ENCODE measurements at regions not wholly inside any gene's neighbourhood (a gene's known extent, or its start where the extent isn't known, plus 50 kb on each side); places are given as distances from the start of the nearest gene placed in this dataset.

GRCh38 chr3:159632851-159633250 lies 355.8 kb upstream of the IL12A start:
- TF ChIP-seq CTCF (conservative IDR thresholded peaks at IDR 0.05; ENCODE audit: low read depth in 2 of 2) (no peak), REST (IDR thresholded peaks at IDR 0.05; ENCODE audit: unreplicated experiment) (no peak)
